Dermis microvascular lymphatic vessel endothelial cell (primary cell): ENCODE measurements at regions not wholly inside any gene's neighbourhood (a gene's known extent, or its start where the extent isn't known, plus 50 kb on each side); places are given as distances from the start of the nearest gene placed in this dataset.

Source experiments
- DNase-seq, 2 donors: peaks; one replicate each; pipeline versions ENCODE4 v3.0.0 to v3.0.0-alpha.2; 2010; ENCODE audit warnings: low read depth in 2 of 2

GRCh38 chr16:79444572-79444971, 156.0 kb downstream of the MAF start:
- no peak for DNase-seq

DNA sequence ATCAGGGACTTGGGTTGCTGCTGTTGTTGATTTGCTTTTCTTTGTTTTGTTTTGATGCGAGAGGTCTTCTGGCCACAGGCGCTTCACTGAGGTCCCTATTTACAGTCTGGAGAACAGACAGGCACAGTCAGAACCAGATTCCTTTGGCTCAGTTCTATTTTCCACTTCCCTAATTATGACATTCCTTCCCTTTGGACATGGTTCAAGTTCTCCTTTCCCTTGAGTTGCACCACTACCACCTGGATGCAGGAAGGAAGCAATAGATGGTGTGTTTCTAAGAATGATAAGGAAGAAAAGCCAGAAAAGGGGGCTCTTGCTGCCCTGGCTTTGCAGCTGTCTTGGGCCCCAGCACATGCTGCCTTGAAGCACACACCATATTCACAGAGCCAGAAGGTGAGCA, 160.6 kb downstream of the MAF start:
- DNase-seq, result peak in 1 of 2 donors; percentile 10

DNA sequence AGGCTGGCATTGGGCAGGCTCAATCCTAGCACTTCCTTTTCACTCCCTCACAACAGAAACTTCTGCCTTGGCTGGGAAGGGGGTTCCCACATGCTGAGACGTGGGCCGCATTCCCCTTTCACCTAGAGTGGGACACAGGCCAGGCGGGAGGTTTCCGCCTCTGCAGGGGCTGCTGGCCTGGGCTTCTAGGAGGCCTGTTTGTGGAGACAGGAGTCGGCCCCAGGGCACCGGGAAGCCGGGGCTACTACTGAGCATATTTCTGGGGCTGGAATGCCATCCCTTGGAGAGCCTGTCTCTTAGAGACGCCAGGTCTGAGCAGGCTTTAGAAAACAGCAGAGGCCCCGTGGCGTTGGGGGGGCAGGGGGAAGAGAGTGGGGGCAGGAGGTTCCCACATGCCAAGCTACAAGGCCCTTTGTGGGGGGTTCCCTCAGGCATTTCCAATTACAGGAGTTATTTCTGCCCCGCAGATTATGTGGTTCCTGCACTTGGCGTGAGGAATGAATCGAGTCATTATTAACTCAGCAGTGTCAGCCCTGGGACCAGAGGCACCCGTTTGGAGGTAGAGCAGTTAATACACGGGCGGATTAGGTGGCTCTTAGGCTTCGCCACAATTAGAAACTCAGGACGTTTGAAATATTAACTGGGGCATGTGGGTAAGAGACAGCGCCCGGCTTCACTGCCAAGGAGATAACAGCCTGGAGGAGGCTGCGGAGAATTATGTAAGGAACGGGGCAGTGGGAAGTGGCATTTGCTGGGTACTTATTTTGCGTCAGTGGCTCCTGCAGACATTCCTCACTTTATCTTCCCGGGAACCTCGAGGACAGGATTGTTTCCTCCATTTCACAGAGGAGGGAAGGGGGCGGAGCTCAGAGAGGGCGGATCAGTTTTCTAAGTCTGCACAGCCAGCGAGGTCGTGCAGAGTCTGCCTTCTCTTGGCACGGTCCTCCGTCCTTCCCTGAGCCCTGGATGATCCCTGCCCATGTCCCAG, 162.5 kb downstream of the MAF start:
- no peak for DNase-seq

GRCh38 chr16:79436885-79437284, 163.7 kb downstream of the MAF start:
- DNase-seq, result no peak

DNA sequence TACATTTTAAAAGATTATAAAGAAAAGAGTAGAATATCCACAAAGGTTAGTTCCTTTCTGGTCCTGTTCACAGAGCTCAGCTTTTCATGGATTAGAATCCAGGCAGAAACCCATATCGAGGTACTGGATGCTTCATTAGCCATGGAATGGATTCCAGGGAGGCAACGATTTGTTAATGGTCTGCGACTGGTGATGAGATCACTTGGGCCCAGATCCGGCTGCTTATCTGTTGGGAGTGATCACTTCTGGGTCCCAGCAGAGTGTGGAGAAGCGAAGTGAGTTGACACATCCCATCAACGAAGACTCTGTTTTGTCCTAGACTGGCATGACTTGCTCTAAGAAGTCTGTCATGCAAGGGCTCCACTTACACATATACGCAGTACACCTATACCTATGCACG, 165.8 kb downstream of the MAF start:
- no peak for DNase-seq

DNA sequence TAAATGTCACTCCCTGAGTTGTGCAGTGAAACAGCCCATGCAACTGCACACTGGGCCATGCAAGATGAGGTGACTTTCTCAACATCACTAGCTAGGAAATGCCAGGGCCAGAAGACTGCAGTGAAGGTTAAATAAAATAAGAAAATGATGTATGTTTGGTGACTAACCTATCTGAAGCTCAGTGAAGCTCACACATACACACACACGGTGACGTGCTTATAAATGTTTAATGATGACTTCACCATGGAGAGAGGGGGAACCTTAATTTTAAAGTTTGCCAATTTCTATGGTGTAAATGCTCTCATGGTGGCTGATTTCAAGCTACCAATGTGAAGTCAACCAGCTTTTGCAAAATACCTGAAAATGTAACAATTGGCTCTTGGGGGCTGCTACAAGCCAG, 166.4 kb downstream of the MAF start:
- no peak for DNase-seq

DNA sequence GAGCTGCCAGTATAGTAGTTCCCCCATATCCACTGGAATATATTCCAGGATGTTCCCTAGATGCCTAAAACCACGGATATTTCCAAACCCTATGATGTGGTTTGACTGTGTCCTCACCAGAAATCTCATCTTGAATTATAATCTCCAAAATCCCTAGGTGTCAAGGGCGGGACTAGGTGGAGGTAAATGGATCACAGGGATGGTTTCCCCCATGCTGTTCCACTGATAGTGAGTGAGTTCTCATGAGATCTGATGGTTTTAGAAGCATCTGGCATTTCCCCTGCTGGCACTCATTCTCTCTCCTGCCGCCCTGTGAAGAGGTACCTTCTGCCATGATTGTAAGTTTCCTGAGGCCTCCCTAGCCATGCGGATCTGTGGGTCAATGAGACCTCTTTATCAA, 168.6 kb downstream of the MAF start:
- no peak for DNase-seq

GRCh38 chr16:79430191-79430678, 170.3 kb downstream of the MAF start:
- DNase-seq, result no peak

- no peak for DNase-seq
These were observed 171.0 kb downstream of the MAF start for GRCh38 chr16:79429381-79430190.

DNA sequence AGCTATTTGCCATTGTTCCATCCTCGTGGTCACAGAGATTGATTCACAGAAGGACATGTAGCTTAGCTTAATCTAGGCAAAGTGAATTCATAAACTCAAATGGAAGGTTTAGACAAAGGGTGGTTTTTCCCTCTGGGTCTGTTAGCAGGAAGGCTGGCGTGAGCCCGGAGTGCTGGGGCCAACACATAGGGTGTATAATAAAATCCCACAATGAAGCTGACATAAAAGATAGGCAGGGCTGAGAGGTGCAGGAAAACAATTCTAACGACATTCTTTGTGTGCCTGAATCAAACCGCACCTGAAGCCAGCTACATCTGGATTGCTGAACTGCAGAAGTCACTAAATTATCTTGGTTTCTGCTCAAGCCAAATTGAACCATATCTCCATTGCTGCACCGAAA, 173.9 kb downstream of the MAF start:
- DNase-seq, result no peak

- no peak for DNase-seq
These were observed 178.5 kb downstream of the MAF start for GRCh38 chr16:79422064-79422463.

DNA sequence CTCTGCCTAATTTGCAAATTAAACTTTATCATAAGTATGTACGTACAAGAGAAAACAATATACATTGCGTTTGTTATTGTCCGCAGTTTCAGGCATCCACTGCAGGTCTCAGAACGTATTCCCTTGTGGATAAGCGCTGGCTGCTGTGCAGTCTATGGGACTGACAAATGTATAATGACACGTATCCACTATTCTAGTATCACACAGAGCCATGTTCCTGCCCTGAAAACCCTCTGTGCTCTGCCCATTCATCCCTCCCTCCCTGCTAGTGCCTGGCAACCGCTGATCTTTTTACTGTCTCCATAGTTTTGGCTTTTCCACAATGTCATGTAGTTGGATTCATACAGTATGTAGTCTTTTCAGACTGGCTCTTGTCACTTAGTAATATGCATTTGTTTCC, 179.4 kb downstream of the MAF start:
- DNase-seq, result no peak

DNA sequence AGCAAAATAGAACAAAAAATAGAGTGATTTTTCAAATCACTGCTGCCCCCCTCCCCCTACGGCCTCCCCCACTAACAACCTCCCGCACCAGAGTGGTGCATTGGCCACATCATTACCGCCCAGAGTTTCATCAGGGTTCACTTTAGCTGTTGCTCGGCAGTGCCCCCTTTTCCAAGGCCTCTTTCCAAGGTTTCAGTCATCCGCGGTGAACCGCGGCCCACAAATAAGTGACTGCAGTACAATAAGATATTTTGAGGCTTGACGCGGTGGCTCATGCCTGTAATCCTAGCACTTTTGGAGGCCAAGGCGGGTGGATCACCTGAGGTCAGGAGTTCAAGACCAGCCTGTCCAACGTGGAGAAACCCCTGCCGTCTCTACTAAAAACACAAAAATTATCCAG, 180.0 kb downstream of the MAF start:
- DNase-seq, result no peak

DNA sequence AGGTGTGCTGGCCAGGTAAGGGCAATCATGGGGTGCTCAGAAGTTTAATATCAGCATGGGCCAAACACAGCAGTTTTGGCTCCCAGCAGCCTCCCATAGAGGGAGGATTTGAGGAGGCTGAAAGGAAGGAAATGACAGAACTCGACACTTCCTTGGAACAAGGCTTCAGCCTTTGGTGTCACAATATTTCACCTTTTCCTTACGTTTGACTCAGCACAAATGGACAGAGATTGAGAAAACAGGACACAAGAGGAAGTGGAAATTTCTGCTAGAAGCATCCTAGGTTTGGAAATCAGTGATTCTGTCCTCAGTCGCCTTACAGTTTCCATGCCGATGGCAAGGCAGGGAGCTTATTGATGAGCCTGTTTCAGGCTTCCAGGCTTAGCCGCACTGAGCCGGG, 181.4 kb downstream of the MAF start:
- DNase-seq, result no peak

DNA sequence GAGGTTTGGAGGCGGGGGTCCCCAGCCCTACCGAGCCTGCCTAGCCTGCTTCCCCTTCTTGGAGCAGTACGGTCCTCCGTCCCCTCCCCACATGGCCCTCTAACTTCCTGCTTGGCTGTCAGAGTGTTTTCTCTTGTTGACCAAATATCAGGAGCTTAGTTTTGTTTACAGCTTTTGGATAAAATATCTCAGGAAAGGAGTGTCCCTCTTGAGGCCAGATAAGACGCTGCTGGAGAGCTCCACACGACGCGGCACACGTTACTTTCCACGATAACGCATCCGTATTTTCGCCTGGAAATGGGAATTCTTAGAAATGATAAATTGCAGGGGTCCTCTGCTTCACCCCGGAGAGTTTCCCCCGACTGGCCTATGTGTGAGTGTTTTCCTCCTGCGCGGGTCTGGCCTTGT, 182.9 kb downstream of the MAF start:
- no peak for DNase-seq

DNA sequence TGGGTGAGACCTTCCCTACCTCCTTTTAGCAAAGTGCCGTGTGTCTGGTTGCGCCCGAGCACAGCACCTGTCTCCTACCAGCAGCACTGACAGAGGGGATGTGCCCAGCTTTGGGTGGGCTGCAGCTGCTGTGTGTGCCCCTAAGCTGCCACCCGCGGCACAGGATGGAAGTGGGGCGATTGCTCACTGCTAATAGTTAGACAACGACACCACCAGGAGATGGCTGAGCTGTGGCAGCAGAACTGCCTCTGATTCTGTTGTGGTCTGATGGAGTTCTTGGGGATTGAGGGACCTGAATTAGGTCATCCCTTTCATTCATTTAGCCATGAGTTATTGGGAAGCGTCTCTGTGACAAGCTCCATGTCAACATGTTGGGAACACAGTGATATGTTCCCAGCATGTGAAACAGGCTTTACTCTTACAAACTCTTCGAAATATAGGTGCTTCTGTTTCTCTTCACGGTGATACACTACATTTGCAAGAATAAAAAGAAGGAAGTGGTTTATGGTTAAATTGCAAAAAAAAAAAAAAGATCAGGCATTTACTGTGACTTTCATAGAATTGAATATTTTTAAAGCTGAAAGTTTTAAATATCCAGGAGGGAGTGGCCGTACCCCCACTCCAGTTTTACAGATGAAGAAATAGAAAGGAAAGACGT, 184.4 kb downstream of the MAF start:
- DNase-seq, result no peak

GRCh38 chr16:79412783-79413225, 187.7 kb downstream of the MAF start:
- no peak for DNase-seq

DNA sequence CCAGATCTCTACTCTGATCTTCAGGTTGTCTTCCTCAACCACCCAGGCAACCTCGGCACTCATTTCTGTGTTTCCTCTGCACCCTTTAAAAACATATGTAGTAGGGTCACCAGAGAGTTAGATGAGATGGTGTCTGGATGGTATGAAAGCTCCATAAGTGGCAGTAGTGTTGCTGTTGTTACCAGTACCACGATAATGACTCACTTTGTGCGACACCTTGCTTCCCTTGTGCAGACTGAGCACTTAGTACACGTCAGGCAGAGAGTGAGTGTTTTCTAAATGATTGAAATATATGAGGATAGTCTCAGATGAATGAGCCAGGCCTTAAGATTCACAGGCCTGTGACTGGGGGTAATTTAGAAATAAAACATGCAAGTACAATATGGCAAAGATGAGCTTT, 188.7 kb downstream of the MAF start:
- no peak for DNase-seq

GRCh38 chr16:79411357-79411756, 189.2 kb downstream of the MAF start:
- no peak for DNase-seq

DNA sequence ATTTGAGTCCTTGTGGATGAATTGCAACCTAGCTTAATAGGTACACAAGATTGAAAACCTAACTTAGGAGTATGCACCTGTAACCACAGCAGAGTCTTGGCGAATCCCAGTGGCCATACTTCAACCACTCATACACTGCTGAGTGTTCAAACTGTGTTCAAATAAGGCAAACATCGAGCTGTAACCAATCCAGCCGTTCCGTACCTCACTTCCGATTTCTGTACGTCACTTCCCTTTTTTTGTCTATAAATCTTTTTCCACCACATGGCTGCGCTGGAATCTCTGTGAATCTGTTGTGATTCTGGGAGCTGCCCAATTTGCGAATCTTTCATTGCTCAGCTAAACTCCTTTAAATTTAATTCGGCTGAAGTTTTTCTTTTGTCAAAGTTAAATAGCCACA, 190.6 kb downstream of the MAF start:
- DNase-seq, result no peak

DNA sequence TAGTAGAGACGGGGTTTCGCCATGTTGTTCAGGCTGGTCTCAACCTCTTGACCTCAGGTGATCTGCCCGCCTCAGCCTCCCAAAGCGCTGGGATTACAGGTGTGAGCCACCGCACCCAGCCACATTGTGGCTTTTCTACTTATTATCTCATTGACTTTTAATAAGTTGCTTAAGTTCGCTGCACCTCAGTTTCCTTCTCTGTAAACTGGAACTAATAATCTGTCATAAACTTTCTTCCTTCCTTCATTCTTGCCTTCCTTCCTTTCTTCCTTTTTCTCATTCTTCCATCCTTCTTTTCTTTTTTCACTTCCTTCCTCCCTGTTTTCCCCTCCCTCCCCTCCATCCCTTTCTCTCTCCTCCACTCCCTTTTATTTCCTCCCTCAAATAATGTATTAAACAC, 192.2 kb downstream of the MAF start:
- DNase-seq, result no peak
